ENCODE measurements at regions not wholly inside any gene's neighbourhood (a gene's known extent, or its start where the extent isn't known, plus 50 kb on each side); places are given as distances from the start of the nearest gene placed in this dataset.

- TF ChIP-seq ZNF592 (IDR thresholded peaks at IDR 0.05) = no peak
These were observed 660.8 kb upstream of the SGO1 start (continued) for GRCh38 chr3:20846832-20847231.

GRCh38 chr3:20846066-20846465 is 660.1 kb upstream of the SGO1 start:
- in situ Hi-C loops (cut with MboI) (no loop called here), intact Hi-C loops (cut with micrococcal nuclease; ENCODE audit: unreplicated experiment) (no loop called here)
- FAIRE-seq = no peak
- ChIA-PET RAD21 (ENCODE audit: unreplicated experiment) (no interaction called here), CTCF (no interaction called here), SMC1A (ENCODE audit: uncharacterized antibody, unreplicated experiment) (no interaction called here), POLR2A (no interaction called here)
- Histone ChIP-seq H3K9ac (ENCODE audit: control insufficient read depth, insufficient read depth, low read length) (no peak overlapping the region), H3K9me3 (replicated peaks; ENCODE audit: control insufficient read depth, insufficient read depth, low read length) (no peaks in the 10 kb centered on the region), H3K4me1 (ENCODE audit: control insufficient read depth, insufficient read depth, low read length) (no peaks in the 10 kb centered on the region), H2AFZ (ENCODE audit: control insufficient read depth, low read depth, low read length) (no peak overlapping the region), H3K36me3 (ENCODE audit: control insufficient read depth in 2 of 2, insufficient read depth in 2 of 2, low read length in 1 of 2) (no peaks in the 10 kb centered on the region), H3K27me3 (replicated peaks in 1 of 2; ENCODE audit: control insufficient read depth in 2 of 2, insufficient read depth in 2 of 2, low read length in 1 of 2) (no peaks in the 10 kb centered on the region), H3K79me2 (ENCODE audit: control insufficient read depth, insufficient read depth, low read length) (no peaks in the 10 kb centered on the region), H3K27ac (ENCODE audit: control insufficient read depth, insufficient read depth) (no peak overlapping the region), H3K4me2 (ENCODE audit: control insufficient read depth, insufficient read depth) (no peak overlapping the region), H3K4me3 (no peak overlapping the region), H4K20me1 (ENCODE audit: control insufficient read depth, insufficient read depth) (no peaks in the 10 kb centered on the region)
- BruUV-seq (replicated peaks) = no TSS peak
- no peak for DNase-seq (ENCODE audit: low read depth, low spot score)
- 6% methylated on average over 2 of the region's 2 CpGs for WGBS (ENCODE audit: insufficient coverage, insufficient replicate concordance, low lambda C conversion rate, missing lambda C conversion rate)
- ATAC-seq = no peak
- TF ChIP-seq BCLAF1 (IDR thresholded peaks at IDR 0.05) (no peak), PAX8 (IDR thresholded peaks at IDR 0.05) (no peak), LARP7 (IDR thresholded peaks at IDR 0.05) (no peak), POU2F2 (IDR thresholded peaks at IDR 0.05; ENCODE audit: borderline replicate concordance, low read depth, low read length) (no peak), ELK1 (IDR thresholded peaks at IDR 0.05; ENCODE audit: low read depth, low read length) (no peak), SPI1 (IDR thresholded peaks at IDR 0.05; ENCODE audit: borderline replicate concordance, insufficient read depth, low read depth, low read length) (no peak), CEBPB (IDR thresholded peaks at IDR 0.05; ENCODE audit: borderline replicate concordance in 1 of 2, low read depth in 2 of 2, low read length in 2 of 2) (no peak), CTCF (IDR thresholded peaks at IDR 0.05 in 2 of 3, conservative IDR thresholded peaks at IDR 0.05 in 1 of 3; ENCODE audit: control insufficient read depth in 2 of 3, extremely low read depth in 1 of 3, insufficient read depth in 1 of 3, low read depth in 3 of 3, low read length in 3 of 3) (no peak), TARDBP (IDR thresholded peaks at IDR 0.05; ENCODE audit: borderline replicate concordance) (no peak), RB1 (IDR thresholded peaks at IDR 0.05; ENCODE audit: borderline replicate concordance) (no peak), IRF3 (IDR thresholded peaks at IDR 0.05) (no peak)
